Middle frontal gyrus (tissue), 1 donor: ENCODE measurements at regions not wholly inside any gene's neighbourhood (a gene's known extent, or its start where the extent isn't known, plus 50 kb on each side); places are given as distances from the start of the nearest gene placed in this dataset.

Experiments
- DNase-seq: peaks from one replicate; pipeline ENCODE4 v3.0.0-alpha.2; 2015; ENCODE audit warnings: low spot score; ENCODE audit errors: extremely low spot score

GRCh38 chr17:77858291-77859034 lies 100.0 kb upstream of the TNRC6C start:
- no peak for DNase-seq

GRCh38 chr17:77859035-77859810 lies 99.3 kb upstream of the TNRC6C start:
- DNase-seq, result no peak

GRCh38 chr17:77861133-77861695 lies 97.3 kb upstream of the TNRC6C start:
- no peak for DNase-seq

- no peak for DNase-seq
Measured at GRCh38 chr17:77861981-77862645, 96.4 kb upstream of the TNRC6C start.

GRCh38 chr17:77862890-77863813 lies 95.4 kb upstream of the TNRC6C start:
- no peak for DNase-seq

GRCh38 chr17:77863814-77864161 lies 94.7 kb upstream of the TNRC6C start:
- DNase-seq, result no peak

GRCh38 chr17:77864234-77865111 lies 94.0 kb upstream of the TNRC6C start:
- no peak for DNase-seq

- no peak for DNase-seq
Measured at GRCh38 chr17:77865112-77865611, 93.3 kb upstream of the TNRC6C start.

GRCh38 chr17:77865716-77866115 lies 92.8 kb upstream of the TNRC6C start:
- DNase-seq, result no peak

GRCh38 chr17:77867308-77867781 lies 91.2 kb upstream of the TNRC6C start:
- DNase-seq, result no peak

- DNase-seq, result no peak
Measured at GRCh38 chr17:77867976-77868713, 90.4 kb upstream of the TNRC6C start.

GRCh38 chr17:77869041-77869599 lies 89.4 kb upstream of the TNRC6C start:
- DNase-seq, result no peak

GRCh38 chr17:77869665-77870132 lies 88.8 kb upstream of the TNRC6C start:
- no peak for DNase-seq

GRCh38 chr17:77872199-77872598 lies 86.3 kb upstream of the TNRC6C start:
- DNase-seq, result no peak

GRCh38 chr17:77872714-77873499 lies 85.6 kb upstream of the TNRC6C start:
- DNase-seq, result no peak

GRCh38 chr17:77873500-77874302 lies 84.8 kb upstream of the TNRC6C start:
- no peak for DNase-seq
